ENCODE measurements at regions not wholly inside any gene's neighbourhood (a gene's known extent, or its start where the extent isn't known, plus 50 kb on each side); places are given as distances from the start of the nearest gene placed in this dataset.

DNA sequence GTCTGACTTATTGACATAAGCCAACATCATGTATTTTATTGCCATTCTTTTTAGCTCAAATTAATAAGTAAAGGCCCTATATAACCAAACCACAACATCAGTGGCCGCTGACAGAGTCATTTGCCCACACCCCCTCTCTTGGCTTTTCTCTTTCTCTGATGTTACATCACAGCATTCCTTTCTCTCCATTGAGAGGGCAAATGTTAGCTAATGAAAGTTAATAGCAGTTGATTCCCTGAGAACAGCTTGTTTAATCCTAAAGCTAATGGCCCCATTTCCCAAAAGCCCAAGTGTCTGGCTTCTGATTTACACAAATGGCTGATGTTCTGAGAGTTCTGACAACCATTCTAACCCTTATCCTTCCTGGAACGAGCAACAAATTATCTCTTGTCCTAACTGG is 308.8 kb downstream of the SNAPC1 start:
- Histone ChIP-seq H3K4me3 (no peak overlapping the region), H3K4me1 (ENCODE audit: control insufficient read depth in 5 of 5, insufficient read depth in 5 of 5, low read length in 5 of 5) (peaks cover 0 to 5% (median 0%) of the 10 kb centered on the region in 5 donors), H3K36me3 (ENCODE audit: control insufficient read depth in 4 of 4, insufficient read depth in 4 of 4, low read length in 4 of 4) (no peaks in the 10 kb centered on the region), H3K27ac (ENCODE audit: low read depth in 1 of 2, low read length in 1 of 2) (no peak overlapping the region), H3K9me3 (ENCODE audit: control insufficient read depth in 4 of 4, insufficient read depth in 3 of 4, low read length in 3 of 4) (no peaks in the 10 kb centered on the region), H3K27me3 (ENCODE audit: control insufficient read depth in 3 of 3, insufficient read depth in 3 of 3, low read length in 2 of 3) (no peaks in the 10 kb centered on the region), H3K9ac (ENCODE audit: insufficient read depth in 1 of 2, low read length in 2 of 2) (no peak overlapping the region)
- DNase-seq = peak in 2 of 3 donors; percentile 35 to 41
- WGBS, 2 donors = 62 to 73% methylated on average over 2 of the region's 2 CpGs
- ATAC-seq (ENCODE audit: insufficient read depth, low FRiP score) = no peak
- TF ChIP-seq CTCF (IDR thresholded peaks at IDR 0.05; ENCODE audit: control extremely low read depth, extremely low read depth) = no peak

- WGBS, 2 donors = 94 to 95% methylated on average over 4 of the region's 4 CpGs
- DNase-seq = no peak
- H3K9ac ChIP-seq (ENCODE audit: insufficient read depth in 1 of 2, low read length in 2 of 2) = no peak overlapping the region
- TF ChIP-seq CTCF (IDR thresholded peaks at IDR 0.05; ENCODE audit: control extremely low read depth, extremely low read depth) = no peak
- H3K4me1 ChIP-seq (ENCODE audit: control insufficient read depth in 5 of 5, insufficient read depth in 5 of 5, low read length in 5 of 5) = peaks cover 0 to under 1% (median 0%) of the 10 kb centered on the region in 5 donors
- H3K9me3 ChIP-seq (ENCODE audit: control insufficient read depth in 4 of 4, insufficient read depth in 3 of 4, low read length in 3 of 4) = no peaks in the 10 kb centered on the region
- H3K4me3 ChIP-seq = no peak overlapping the region
- no peaks in the 10 kb centered on the region for H3K27me3 ChIP-seq (ENCODE audit: control insufficient read depth in 3 of 3, insufficient read depth in 3 of 3, low read length in 2 of 3)
- no peaks in the 10 kb centered on the region for H3K36me3 ChIP-seq (ENCODE audit: control insufficient read depth in 4 of 4, insufficient read depth in 4 of 4, low read length in 4 of 4)
- no peak overlapping the region for H3K27ac ChIP-seq (ENCODE audit: low read depth in 1 of 2, low read length in 1 of 2)
- no peak for ATAC-seq (ENCODE audit: insufficient read depth, low FRiP score)
Measured at GRCh38 chr14:62076368-62076767, 314.1 kb downstream of the SNAPC1 start.

- no peak for ATAC-seq (ENCODE audit: insufficient read depth, low FRiP score)
- DNase-seq = no peak
- no peaks in the 10 kb centered on the region for H3K4me1 ChIP-seq (ENCODE audit: control insufficient read depth in 5 of 5, insufficient read depth in 5 of 5, low read length in 5 of 5)
Measured at GRCh38 chr14:62076825-62077605, 314.8 kb downstream of the SNAPC1 start.

More at GRCh38 chr14:62076825-62077605, 314.8 kb downstream of the SNAPC1 start:
- Histone ChIP-seq H3K36me3 (ENCODE audit: control insufficient read depth in 4 of 4, insufficient read depth in 4 of 4, low read length in 4 of 4) (no peaks in the 10 kb centered on the region), H3K4me3 (no peak overlapping the region), H3K27me3 (ENCODE audit: control insufficient read depth in 3 of 3, insufficient read depth in 3 of 3, low read length in 2 of 3) (no peaks in the 10 kb centered on the region), H3K9ac (ENCODE audit: insufficient read depth in 1 of 2, low read length in 2 of 2) (no peak overlapping the region), H3K27ac (ENCODE audit: low read depth in 1 of 2, low read length in 1 of 2) (no peak overlapping the region), H3K9me3 (ENCODE audit: control insufficient read depth in 4 of 4, insufficient read depth in 3 of 4, low read length in 3 of 4) (no peaks in the 10 kb centered on the region)
- WGBS, 2 donors = 75 to 76% methylated on average over 6 of the region's 6 CpGs
- TF ChIP-seq CTCF (IDR thresholded peaks at IDR 0.05; ENCODE audit: control extremely low read depth, extremely low read depth) = no peak
